ENCODE measurements at regions not wholly inside any gene's neighbourhood (a gene's known extent, or its start where the extent isn't known, plus 50 kb on each side); places are given as distances from the start of the nearest gene placed in this dataset.

GRCh38 chr5:125794922-125795321 lies 628.3 kb upstream of the GRAMD2B start:
- TF ChIP-seq CTCF (IDR thresholded peaks at IDR 0.05 in 4 of 5, conservative IDR thresholded peaks at IDR 0.05 in 1 of 5) (no peak), POLR2A (IDR thresholded peaks at IDR 0.05) (no peak)

Data from gastrocnemius medialis (tissue), 4 donors.